HUDEP-2 (cell line): ENCODE measurements at regions not wholly inside any gene's neighbourhood (a gene's known extent, or its start where the extent isn't known, plus 50 kb on each side); places are given as distances from the start of the nearest gene placed in this dataset.

Experiments
- DNase-seq, 76 experiments: peaks; one replicate each; lab custom pipeline; 2025; ENCODE audit not compliant: unreplicated experiment in 76 of 76; lab: John Stamatoyannopoulos, UW

DNA sequence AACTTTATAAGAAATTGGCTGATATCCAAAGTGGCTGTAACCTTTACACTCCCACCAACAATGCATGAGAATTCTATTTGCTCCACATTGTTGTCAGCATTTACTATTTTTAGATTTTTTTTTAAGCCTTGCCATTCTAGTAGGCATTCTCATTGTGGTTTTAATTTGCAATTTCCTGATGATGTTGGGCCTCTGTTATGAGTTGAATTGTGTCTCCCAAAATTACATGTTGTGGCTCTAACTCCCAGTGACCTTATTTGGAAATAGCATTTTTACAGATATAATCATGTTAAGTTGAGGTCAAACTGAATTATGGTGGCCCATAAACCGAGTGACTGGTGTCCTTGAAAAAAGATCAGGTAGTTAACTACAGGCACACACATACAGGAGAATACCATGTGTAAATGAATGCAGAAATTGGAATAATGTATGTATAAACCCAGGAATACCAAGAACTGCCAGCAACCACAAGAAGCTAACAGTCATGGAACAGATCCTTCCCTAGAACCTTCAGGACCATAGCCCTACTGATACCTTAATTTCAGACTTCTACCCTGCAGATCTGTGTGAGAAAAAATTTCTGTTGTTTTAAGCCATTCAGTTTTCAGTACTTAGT, 348.8 kb upstream of the DAB1 start:
- DNase-seq = no peak

DNA sequence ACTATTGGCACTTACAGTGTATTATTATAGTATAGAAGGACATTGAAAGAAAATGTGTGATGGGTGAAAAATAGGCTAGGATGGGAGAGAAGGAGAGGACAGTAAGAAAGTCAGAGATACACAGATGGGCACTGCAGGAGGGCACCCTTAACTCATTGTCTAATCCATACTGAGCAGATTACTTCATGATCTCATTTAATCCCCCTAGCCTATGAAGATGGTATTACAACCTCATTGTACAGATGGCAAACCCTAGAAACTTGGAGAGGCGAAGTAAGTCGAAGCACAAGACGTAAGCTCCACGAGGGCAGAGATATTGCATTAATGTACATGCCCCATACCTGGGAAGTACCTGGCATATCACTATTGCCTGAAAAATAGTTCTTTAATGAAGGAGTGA, 346.9 kb upstream of the DAB1 start:
- peak in 6 of 76 experiments; percentile 1 to 24 (median 4) for DNase-seq

DNA sequence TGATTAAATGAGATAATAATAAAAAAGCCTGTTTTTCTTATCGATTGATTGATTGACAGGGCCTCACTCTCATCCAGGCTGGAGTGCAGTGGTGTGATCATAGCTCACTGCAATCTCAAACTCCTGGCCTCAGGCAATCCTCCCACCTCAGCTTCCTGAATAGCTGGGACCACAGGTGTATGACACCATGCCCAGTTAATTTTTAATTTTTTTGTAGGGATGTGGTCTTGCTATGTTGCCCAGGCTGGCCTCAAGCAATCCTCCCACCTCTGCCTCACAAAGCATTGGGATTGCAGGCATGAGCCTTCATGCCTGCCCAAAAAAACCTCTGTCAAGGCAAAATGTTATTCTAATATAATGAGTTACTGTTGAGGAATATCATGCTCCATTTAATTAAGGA, 346.4 kb upstream of the DAB1 start:
- DNase-seq = no peak

DNA sequence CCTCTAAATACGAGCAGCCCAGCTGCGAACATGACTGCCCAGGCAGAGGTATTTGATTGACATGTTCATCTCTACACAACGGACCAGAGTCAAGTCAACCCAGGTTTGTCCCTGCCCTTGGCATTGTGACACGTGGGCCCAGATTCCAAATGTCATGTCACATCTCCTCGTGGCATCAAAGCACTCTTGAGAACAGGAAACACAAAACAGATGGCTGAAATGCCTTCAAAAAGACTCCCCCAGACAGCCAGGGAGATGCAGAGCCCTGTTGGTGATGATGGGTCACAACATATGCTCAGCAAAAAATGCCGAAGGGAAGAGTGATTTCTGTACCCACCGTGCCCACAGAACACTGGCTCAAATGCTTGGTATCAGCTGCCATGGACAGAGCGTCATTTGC, 337.8 kb upstream of the DAB1 start:
- DNase-seq = no peak

DNA sequence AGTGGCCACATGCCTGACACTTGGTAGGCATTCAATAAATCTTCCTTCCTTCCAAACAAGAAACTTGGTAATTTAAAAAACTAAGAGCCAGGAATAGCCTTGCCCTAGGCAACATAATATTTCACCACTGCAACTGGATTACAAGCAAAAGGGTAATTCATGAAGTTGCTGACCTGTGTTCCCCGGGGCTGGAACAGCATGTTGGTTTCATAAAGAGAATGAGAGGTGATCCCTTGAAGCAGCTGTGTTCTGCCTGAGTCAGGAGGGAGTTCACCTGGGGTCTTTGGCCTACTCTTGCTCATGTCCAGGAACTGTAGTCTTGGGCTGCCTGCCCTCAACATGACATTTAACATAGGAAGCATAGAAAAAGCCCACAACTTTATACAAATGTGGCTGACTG, 329.0 kb upstream of the DAB1 start:
- DNase-seq = no peak

DNA sequence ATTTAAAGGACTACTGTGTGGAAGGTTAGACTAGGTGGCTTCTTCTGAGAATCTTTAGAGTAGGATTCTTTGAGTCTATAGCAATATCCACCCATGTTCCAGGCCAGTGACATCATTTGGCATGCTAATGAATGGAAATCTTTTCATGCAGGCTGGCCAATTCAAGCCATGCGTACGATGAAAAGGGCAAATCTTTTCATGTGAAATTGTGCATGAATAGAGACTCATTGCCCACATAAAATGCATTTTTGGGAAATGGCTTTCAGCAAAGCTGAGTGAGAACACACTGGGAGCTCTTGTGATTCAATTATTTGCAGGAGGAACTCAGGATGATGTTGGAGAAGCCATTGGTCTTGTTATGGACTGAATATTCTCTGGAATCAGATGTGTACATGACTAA, 324.9 kb upstream of the DAB1 start:
- no peak for DNase-seq

DNA sequence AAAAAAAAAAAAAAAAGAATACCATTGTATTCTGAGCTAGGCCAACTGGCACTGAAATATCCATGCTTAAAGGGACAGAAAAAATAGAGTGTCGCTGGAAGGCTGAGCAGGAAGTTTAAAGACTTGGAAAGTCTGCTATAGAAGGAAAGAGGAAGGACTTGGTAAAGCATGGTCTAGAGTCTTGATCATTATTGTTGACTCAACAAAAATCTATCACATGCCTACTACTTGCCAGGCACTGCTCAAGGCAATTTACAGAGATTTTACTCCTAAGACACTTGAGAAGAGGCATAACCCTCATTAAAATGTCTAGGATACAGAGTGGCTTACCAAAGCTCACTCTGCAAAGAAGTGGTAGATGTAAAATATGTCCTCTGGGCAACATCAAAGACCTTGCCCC, 324.0 kb upstream of the DAB1 start:
- no peak for DNase-seq

DNA sequence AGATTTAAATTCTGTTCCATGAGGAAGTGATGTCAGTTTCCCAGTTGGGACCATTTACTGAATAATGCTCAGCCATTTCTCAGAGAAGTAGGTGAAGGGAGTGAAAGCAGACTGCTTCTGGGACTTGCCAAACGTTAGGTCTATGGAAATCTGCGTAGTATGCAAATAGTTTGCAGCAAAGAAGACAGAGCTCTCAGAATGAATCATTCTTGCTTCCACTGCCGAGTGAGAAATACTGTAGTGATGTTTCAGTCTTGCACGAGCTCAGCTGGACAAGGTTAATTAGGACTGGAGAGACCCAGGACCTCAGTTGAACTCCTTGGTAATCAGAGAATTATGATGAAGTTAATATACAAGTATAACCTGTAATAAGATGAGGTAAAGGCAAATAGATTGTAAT, 317.7 kb upstream of the DAB1 start:
- DNase-seq = no peak

DNA sequence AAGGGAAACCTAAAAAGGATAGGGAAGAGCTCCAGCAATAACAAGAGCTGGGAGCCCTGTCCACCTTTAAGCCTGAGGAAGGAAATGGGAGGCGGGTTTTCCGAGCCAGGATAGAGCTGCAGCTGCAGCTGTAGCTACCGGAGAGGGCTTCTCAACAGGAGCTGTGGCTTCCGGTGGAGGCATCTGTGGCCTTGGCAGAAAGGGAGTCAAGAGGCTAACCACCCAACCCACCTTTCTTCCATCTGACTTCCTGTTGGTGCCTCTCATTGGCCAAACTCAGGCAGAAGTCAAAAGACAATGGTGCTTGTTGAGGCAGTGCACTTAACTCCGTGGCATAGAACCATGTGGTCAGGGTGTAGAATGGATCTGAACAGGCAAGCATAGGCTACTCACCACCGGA, 313.1 kb upstream of the DAB1 start:
- no peak for DNase-seq

DNA sequence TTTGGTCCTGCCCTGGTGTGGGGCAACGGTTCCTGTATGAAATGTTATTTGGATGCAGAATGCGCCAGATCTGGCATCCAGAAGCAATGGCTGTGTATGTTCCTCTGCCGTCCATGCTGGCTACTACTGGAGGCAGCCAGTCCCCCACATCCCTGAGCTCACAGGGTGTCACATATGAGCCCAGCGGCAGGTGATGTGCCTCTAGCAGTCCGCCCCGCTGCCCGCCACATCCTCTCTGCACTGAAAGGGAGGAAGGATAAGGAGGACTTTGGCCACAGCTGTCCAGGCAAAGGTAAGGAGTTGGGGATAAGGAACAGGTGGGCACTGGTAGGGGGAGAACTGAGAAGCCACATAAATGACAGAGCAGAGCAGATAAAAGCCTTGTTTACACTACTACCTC, 305.3 kb upstream of the DAB1 start:
- DNase-seq = no peak

DNA sequence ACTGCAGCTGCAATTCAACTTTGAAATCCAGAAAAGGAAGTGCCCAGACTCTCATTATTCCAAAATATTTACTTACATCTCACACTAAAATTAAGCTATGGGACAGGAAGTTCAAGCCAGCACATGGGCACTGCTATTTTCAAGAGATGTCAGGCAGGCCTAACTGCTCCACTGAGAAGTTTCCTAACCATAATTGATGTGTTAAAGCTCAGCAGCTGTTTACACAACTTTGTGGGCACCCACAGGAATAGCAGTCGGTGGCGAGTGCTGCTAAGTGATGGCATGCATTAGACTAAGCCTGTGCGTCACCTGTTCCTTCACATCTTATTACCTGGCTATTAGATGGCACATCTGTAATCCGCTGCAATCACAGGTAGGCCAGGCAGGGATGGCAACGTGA, 303.3 kb upstream of the DAB1 start:
- DNase-seq = no peak

DNA sequence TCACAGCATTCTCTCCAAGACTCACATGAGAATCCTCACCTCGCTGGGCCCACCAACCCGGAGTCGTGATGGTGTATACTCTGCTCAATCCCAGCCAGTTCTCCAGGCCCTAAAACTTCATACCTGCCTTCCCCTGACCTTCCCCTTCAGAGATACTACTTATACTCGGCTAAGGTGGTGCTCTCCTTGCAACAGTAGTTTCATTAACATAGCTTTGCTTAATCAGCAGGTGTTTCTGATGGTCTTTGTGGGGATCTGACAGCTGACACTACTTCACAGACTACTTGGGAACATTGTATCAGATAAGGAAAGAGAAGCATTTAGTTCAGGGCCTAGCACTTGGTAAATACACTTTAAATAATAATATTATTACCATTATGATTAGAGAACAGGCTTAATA, 301.5 kb upstream of the DAB1 start:
- no peak for DNase-seq

DNA sequence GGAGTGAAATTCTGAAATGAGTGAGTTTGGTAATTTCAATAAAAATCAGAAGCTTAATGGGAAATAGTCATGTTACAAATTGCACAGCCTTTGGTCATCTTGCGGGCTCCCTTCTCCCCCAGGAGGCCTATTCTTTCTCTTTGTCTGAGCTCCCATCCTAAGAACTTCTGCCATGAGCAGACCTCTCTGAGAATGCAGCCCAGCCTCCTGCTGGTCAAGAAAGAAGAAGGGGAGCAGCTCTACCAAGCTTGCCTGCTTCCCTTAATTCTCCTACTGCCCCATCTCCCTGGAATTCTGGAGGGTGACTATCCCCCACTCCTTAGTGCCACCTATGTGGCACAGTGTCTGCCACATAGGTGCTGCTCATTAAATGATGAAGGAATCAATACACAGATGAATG, 300.7 kb upstream of the DAB1 start:
- DNase-seq = no peak

DNA sequence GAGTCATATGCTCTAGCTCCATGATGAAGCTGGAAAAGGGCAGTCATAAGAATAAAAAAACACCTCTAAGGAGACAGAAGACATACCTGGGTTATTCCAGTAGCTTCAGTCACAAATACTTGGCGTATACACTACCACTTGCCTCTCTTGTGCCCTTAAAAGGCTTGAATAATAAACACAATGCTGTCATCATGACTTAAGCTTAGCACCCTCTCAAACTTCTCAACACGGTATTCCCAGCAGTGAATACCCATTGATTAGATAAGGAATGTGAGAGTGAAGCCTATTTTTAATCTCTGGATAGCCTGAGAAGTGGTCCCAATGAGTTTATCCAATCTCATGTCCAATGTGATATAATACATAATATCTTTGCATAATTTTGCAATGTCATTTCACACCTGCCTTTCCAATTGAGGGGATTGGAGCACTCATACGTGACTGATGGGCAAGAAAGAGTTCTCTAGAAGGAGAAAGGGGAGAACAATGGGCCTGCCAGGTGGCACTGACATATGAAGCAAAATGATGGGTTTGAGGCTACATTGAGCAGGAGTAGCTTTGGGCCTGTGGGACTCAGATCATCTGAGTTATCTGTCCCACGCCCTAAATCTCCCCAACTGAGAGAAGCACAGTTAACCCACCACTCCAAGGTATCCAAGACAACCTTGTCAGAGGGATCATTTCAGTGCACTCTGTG, 298.6 kb upstream of the DAB1 start:
- no peak for DNase-seq

DNA sequence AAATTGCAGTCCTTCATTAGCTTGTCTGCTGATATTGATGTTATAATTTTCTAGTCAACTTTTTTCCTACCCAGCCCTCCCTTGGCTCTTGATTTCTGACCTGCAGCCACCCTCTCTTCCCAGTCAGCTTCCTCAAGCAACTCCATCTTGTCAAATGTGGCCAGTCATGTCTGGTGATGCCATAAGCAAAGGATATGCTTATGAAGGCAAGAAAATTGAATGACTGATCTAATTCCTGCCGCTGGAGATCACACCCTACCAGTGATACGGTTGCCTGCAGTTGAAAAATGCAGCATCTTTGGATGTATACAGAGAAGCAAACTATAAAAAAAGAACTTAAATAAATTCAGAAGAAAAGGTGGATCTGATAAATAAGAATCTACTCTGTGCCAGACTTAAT, 297.1 kb upstream of the DAB1 start:
- DNase-seq = no peak

DNA sequence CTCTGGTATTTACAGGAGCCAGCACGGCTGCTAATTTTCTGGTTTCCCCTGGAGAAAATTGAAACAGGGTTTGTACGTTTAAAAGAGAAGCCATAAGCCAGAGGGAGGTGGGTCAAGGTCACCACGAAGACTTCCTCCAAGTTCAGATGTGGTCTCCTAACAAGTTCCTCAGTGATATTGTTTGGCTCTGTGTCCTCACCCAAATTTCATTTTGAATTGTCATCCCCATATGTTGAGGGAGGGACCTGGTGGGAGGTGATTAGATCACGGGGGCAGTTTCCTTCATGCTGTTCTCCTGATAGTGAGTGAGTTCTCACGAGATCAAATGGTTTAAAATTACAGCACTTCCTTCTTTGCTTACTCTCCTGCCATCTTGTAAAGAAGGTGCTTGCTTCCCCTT, 295.4 kb upstream of the DAB1 start:
- DNase-seq = no peak

DNA sequence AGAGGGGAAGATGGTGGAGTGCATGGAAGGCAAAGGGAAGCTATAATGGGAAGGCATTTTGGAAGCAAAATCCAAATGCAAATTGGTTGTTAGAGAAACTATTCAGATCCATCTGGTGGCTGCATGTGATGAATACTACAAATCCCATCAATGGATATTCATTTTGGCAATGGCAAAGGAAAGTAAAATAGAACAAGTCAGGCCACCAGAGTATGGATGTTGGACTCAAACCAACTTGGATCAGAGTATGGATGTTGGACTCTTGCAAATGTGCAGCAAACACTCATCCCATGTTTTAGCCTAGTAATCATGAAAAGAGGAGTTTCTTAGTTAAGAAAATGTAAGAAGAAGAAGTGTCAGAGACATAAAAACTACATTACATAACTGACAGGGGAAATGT, 289.6 kb upstream of the DAB1 start:
- no peak for DNase-seq

DNA sequence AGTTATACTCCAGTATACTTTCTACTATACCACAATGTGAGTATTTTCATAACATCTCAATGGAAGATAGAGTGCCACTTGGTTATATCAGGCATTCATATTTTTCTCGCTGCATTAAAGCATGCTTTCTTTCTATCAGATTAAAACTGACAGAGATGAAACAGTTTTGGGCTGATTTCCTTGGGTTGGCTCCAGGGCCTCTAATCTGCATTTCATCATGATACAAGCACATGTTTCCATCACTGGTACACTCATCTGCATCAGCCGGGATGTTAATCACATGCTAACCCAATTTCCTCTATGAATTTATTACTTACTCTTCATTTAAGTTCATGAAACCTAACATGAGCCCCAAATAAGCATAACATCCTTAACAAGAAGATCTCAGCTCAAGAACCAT, 289.0 kb upstream of the DAB1 start:
- DNase-seq = no peak

DNA sequence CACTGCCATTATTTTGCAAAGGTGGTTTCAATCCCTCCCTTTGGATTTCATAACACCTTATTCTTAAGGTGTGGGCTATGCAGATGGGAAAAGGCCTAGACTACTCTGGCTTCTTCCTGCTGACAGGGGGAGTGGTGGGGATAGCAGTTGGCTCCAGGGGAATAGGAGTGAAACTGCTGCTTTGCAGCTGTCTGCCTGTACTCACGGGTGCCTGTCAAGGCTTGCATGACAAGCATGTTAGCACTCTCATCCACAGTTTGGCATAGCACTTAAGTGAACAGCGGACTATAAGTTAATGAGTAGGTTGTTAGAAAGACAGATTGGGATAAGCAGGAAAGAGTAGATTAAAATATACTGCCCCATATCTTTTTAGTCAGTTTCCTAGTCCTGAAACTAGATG, 287.5 kb upstream of the DAB1 start:
- DNase-seq = no peak

DNA sequence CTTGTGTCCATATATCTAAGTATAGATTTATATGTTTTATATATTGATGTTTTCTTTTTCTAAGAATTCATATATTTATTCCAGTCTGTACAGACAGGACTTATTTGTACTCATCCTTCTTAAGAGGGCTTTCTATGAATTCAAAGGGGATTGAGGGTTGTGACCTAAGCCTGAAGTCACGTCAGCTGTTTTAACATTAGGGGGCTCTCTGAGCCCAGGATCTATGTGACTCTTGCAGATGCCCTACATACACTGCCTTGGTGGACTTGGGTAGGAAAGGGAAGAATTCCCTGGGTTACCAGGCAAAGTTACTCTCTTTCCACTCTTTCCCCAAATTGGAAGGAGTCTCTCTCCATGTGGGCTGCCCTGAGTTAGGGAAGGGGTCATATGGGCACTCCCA, 283.8 kb upstream of the DAB1 start:
- DNase-seq = no peak

DNA sequence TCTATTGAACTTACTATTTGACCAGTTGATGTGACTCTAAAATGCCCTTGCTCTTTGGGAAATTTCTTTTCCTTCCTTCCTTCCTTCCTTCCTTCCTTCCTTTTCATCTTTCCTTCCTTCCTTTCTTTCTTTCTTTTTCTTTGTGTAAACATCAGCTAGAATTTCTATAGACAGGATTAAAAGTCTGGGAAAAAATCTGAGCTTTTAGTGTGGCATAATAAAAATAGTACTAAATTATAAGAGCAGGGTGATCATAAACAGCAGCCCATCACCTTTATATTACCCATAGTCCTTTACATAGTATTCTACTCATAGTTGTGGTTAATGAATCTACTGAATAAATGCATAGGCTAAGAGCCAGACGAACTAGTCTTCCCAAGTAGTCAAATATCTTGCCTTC, 281.0 kb upstream of the DAB1 start:
- no peak for DNase-seq

DNA sequence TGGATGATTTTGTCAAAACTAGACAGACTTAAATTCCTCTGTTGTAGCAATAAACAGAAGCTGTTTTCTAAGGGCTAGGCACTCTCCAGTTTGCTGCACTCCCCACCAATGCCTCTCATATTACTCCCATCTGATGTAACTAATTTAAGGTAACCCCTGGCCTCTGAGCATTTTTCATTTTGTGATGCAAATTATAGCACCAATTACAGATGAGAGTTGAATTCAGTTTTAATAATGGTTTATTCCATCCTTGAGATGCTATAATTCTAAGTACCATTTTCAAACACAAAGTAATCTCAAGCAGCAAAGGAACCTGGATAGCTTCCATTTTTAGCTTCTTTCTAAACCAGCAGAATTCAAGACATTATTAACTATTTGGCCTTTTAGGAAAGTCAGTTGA, 280.4 kb upstream of the DAB1 start:
- no peak for DNase-seq

DNA sequence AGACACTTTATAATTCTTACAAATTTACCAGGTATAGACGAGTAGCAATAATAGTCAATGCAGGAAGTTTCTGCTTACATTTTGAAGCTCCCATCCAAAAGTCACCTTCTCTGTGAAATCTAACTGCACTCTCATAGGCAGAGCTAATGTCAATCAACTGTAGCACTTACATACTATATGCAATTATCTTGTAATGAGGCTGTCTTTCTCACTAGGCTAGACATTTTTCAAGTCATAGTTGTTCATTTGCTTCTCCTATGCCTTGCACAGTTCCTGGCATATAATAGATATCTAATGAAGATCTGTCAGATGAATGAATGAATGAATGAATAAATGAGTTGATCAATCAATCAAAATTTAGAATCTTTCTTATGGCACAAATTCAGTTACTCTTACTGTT, 273.0 kb upstream of the DAB1 start:
- no peak for DNase-seq
